ENCODE measurements at regions not wholly inside any gene's neighbourhood (a gene's known extent, or its start where the extent isn't known, plus 50 kb on each side); places are given as distances from the start of the nearest gene placed in this dataset.
"Not testable (repeated sequence)": the region's sequence is repeated elsewhere in the genome, so short reads cannot be mapped to it uniquely, and the experiment has no call there.

DNA sequence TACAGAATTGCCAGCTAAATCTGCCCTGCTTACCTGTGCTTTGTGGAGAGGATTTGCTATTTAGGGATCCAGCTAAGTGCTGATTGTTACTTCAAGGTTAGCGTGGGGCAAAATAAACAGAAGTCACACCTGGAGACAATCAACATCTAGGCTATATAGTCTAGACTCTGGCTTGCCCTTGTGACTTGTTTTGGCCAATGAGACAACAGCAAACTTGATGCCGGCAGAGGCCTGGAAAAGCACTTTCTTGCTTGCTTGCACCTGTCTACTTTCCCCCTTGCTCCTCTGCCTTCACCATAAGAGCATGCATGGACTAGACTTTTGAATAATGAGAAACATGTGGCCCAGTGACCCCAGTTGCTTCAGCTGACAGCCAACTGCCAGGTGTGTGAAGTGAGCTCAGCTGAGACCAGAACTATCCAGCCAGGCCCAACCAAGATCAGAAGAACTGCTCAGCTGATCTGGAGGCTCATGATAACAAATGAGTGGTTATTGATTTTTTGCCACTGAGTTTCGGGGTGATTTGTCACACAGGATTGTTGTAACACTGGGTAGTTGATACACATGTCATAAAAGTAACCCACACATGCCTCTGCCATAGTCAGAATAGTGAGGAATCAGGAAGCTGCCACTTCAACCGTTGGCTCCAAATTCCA is 164.4 kb downstream of the RBMX2 start:
- H3K9me3 Mint-ChIP-seq (ENCODE audit: low read depth), result peaks cover 7% of the 10 kb centered on the region
- H3K27me3 Mint-ChIP-seq (ENCODE audit: low read depth), result peaks cover 2% of the 10 kb centered on the region

GRCh38 chrX:130573030-130573429 is 171.2 kb downstream of the RBMX2 start:
- not testable (repeated sequence) for H3K36me3 Mint-ChIP-seq (ENCODE audit: low read depth); H3K4me3 Mint-ChIP-seq (ENCODE audit: unreplicated experiment); H3K27ac Mint-ChIP-seq (ENCODE audit: unreplicated experiment); H3K4me1 Mint-ChIP-seq (ENCODE audit: low read depth); H3K27me3 Mint-ChIP-seq (ENCODE audit: low read depth); H3K9me3 Mint-ChIP-seq (ENCODE audit: low read depth); DNase-seq (ENCODE audit: low spot score)

More for the DNA sequence above, 164.4 kb downstream of the RBMX2 start:
- Mint-ChIP-seq H3K4me3 (ENCODE audit: unreplicated experiment) (no peak overlapping the region), H3K36me3 (ENCODE audit: low read depth) (no peaks in the 10 kb centered on the region), H3K27ac (ENCODE audit: unreplicated experiment) (no peak overlapping the region), H3K4me1 (ENCODE audit: low read depth) (peaks cover 3% of the 10 kb centered on the region)
- no peak for TF ChIP-seq CTCF (IDR thresholded peaks at IDR 0.05)
- DNase-seq (ENCODE audit: low spot score), result no peak

All from chondrocyte (in vitro differentiated cells).